ENCODE measurements at regions not wholly inside any gene's neighbourhood (a gene's known extent, or its start where the extent isn't known, plus 50 kb on each side); places are given as distances from the start of the nearest gene placed in this dataset.
"Not testable (repeated sequence)": the region's sequence is repeated elsewhere in the genome, so short reads cannot be mapped to it uniquely, and the experiment has no call there.

GRCh38 chr1:215449147-215449546 lies 118.0 kb upstream of the KCTD3 start:
- TF ChIP-seq, protein P1, sequence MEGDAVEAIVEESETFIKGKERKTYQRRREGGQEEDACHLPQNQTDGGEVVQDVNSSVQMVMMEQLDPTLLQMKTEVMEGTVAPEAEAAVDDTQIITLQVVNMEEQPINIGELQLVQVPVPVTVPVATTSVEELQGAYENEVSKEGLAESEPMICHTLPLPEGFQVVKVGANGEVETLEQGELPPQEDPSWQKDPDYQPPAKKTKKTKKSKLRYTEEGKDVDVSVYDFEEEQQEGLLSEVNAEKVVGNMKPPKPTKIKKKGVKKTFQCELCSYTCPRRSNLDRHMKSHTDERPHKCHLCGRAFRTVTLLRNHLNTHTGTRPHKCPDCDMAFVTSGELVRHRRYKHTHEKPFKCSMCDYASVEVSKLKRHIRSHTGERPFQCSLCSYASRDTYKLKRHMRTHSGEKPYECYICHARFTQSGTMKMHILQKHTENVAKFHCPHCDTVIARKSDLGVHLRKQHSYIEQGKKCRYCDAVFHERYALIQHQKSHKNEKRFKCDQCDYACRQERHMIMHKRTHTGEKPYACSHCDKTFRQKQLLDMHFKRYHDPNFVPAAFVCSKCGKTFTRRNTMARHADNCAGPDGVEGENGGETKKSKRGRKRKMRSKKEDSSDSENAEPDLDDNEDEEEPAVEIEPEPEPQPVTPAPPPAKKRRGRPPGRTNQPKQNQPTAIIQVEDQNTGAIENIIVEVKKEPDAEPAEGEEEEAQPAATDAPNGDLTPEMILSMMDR (IDR thresholded peaks at IDR 0.05), result not testable (repeated sequence)
- not testable (repeated sequence) for TF ChIP-seq EZH2phosphoT487, EZH2 (IDR thresholded peaks at IDR 0.05)
